Keratinocyte (primary cell): ENCODE measurements at regions not wholly inside any gene's neighbourhood (a gene's known extent, or its start where the extent isn't known, plus 50 kb on each side); places are given as distances from the start of the nearest gene placed in this dataset.

Experiments used
- DNase-seq: peaks from one replicate; pipeline ENCODE4 v3.0.0-alpha.2; 2011; ENCODE audit warnings: low read depth, missing footprints, low spot score
- FAIRE-seq: peaks from 2 replicates; lab custom pipeline; 2011; peaks lifted over from hg19 to GRCh38; lab: Jason Lieb, UNC
- H2AFZ ChIP-seq: 2 replicates; pipeline ENCODE4 v1.6.0; 2012; ENCODE audit warnings: low read length, control low read depth, inconsistent platforms; ENCODE audit not compliant: control insufficient read depth
- H3K27ac ChIP-seq: 2 replicates; pipeline ENCODE4 v1.5.1; 2011; ENCODE audit warnings: low read length; ENCODE audit not compliant: control insufficient read depth, insufficient read depth
- H3K27me3 ChIP-seq: 3 replicates; pipeline ENCODE4 v1.6.0; 2011; ENCODE audit warnings: low read length; ENCODE audit not compliant: control insufficient read depth, insufficient read depth; ENCODE audit errors: extremely low read depth
- H3K36me3 ChIP-seq, 2 experiments: 2 replicates in 1 of 2; 3 replicates in 1 of 2; pipeline ENCODE4 v1.5.1; 2011; ENCODE audit warnings: low read length in 2 of 2, mild to moderate bottlenecking in 1 of 2; ENCODE audit not compliant: control insufficient read depth in 2 of 2, insufficient read depth in 2 of 2; ENCODE audit errors: extremely low read depth in 1 of 2
- H3K4me1 ChIP-seq: 3 replicates; pipeline ENCODE4 v1.5.1; 2011; ENCODE audit warnings: low read length; ENCODE audit not compliant: control insufficient read depth, insufficient read depth; ENCODE audit errors: extremely low read depth
- H3K4me2 ChIP-seq: 3 replicates; pipeline ENCODE4 v1.6.0; 2011; ENCODE audit warnings: low read depth, low read length; ENCODE audit not compliant: control insufficient read depth, insufficient read depth; ENCODE audit errors: extremely low read depth
- H3K4me3 ChIP-seq, 3 experiments: fragments of 200-600 bp in 1 of 3; sonication (generic) in 1 of 3; 2 replicates in 2 of 3; 3 replicates in 1 of 3; pipeline ENCODE4 v1.5.1; 2011 to 2016; ENCODE audit warnings: low read length in 3 of 3, mild to moderate bottlenecking in 3 of 3, control low read depth in 2 of 3, inconsistent platforms in 1 of 3, low read depth in 1 of 3, mixed read lengths in 1 of 3, mixed run types in 1 of 3, moderate library complexity in 1 of 3; ENCODE audit not compliant: control insufficient read depth in 2 of 3, insufficient read depth in 2 of 3; ENCODE audit errors: extremely low read depth in 1 of 3
- H3K79me2 ChIP-seq: 2 replicates; pipeline ENCODE4 v1.6.0; 2012; ENCODE audit warnings: low read length; ENCODE audit not compliant: control insufficient read depth, insufficient read depth
- H3K9ac ChIP-seq: 3 replicates; pipeline ENCODE4 v1.6.0; 2011; ENCODE audit warnings: low read length; ENCODE audit not compliant: control insufficient read depth, insufficient read depth; ENCODE audit errors: extremely low read depth
- H3K9me1 ChIP-seq: 3 replicates; pipeline ENCODE4 v1.6.0; 2011; ENCODE audit warnings: low read length; ENCODE audit not compliant: control insufficient read depth, insufficient read depth; ENCODE audit errors: extremely low read depth
- H3K9me3 ChIP-seq: 2 replicates; pipeline ENCODE4 v1.5.1; 2012; ENCODE audit warnings: low read depth, low read length; ENCODE audit not compliant: control insufficient read depth
- H4K20me1 ChIP-seq: 3 replicates; pipeline ENCODE4 v1.6.0; 2011; ENCODE audit warnings: low read length; ENCODE audit not compliant: control insufficient read depth, insufficient read depth; ENCODE audit errors: extremely low read depth
- EZH2 ChIP-seq: IDR thresholded peaks from one replicate; pipeline ENCODE4 v1.6.1; 2012; ENCODE audit warnings: inconsistent platforms, mild to moderate bottlenecking, low read length, moderate library complexity
- dilution Hi-C: fragments of 300-500 bp; cut with MboI; formaldehyde crosslinking; loops from one replicate; pipeline ENCODE4 v1.7.0; 2020; ENCODE audit warnings: low sequenced_read_pairs; ENCODE audit not compliant: extremely low pct_ligation_motif_present
- TF ChIP-seq, protein P1 (sequence below), 3 experiments: IDR thresholded peaks in 1 of 3; conservative IDR thresholded peaks in 1 of 3; optimal IDR thresholded peaks in 1 of 3; 2 replicates in 2 of 3; 3 replicates in 1 of 3; pipeline versions ENCODE3 to v1.5.1; 2011; ENCODE audit warnings: low read length in 3 of 3, mild to moderate bottlenecking in 3 of 3, moderate library complexity in 2 of 3, control low read depth in 1 of 3, inconsistent platforms in 1 of 3; ENCODE audit not compliant: insufficient read depth in 2 of 3; ENCODE audit errors: extremely low read depth in 1 of 3

DNA sequence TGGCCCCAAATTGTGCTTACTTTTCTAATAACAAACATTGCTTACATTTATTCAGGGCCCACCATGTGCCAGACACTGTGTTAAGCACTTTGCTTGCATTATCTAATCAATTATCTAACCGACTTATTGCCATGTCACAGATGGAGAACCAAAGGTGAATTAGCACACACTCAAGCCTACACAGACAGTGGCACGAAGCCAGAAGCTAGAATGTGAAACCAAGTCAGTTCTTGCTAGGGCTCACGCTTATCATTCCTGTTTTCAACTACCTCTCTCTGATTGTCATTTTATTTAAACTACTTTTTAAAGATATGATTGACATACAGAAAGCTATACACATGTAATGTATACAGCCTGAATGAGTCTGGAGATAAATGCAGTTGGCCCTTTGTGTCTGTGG is 215.7 kb upstream of the CFAP20DC start:
- DNase-seq (no peak), FAIRE-seq (peak; percentile 58)
- no peak overlapping the region for H3K9ac ChIP-seq
- H3K9me3 ChIP-seq = no peaks in the 10 kb centered on the region
- H3K79me2 ChIP-seq = no peaks in the 10 kb centered on the region
- dilution Hi-C loops = no loop called here
- H3K9me1 ChIP-seq = no peaks in the 10 kb centered on the region
- H3K4me3 ChIP-seq = no peak overlapping the region
- H3K36me3 ChIP-seq = no peaks in the 10 kb centered on the region
- no peaks in the 10 kb centered on the region for H4K20me1 ChIP-seq
- H3K4me2 ChIP-seq = peak overlapping the region; percentile 3
- no peak overlapping the region for H2AFZ ChIP-seq
- H3K27ac ChIP-seq = no peak overlapping the region
- peaks cover 11% of the 10 kb centered on the region for H3K4me1 ChIP-seq
- H3K27me3 ChIP-seq = no peaks in the 10 kb centered on the region
- TF ChIP-seq, protein P1, sequence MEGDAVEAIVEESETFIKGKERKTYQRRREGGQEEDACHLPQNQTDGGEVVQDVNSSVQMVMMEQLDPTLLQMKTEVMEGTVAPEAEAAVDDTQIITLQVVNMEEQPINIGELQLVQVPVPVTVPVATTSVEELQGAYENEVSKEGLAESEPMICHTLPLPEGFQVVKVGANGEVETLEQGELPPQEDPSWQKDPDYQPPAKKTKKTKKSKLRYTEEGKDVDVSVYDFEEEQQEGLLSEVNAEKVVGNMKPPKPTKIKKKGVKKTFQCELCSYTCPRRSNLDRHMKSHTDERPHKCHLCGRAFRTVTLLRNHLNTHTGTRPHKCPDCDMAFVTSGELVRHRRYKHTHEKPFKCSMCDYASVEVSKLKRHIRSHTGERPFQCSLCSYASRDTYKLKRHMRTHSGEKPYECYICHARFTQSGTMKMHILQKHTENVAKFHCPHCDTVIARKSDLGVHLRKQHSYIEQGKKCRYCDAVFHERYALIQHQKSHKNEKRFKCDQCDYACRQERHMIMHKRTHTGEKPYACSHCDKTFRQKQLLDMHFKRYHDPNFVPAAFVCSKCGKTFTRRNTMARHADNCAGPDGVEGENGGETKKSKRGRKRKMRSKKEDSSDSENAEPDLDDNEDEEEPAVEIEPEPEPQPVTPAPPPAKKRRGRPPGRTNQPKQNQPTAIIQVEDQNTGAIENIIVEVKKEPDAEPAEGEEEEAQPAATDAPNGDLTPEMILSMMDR (optimal IDR thresholded peaks at IDR 0.05 in 1 of 3, IDR thresholded peaks at IDR 0.05 in 1 of 3, conservative IDR thresholded peaks at IDR 0.05 in 1 of 3; ENCODE audit: extremely low read depth in 1 of 3, insufficient read depth in 2 of 3, low read length in 3 of 3) = no peak
- TF ChIP-seq EZH2 = no peak

DNA sequence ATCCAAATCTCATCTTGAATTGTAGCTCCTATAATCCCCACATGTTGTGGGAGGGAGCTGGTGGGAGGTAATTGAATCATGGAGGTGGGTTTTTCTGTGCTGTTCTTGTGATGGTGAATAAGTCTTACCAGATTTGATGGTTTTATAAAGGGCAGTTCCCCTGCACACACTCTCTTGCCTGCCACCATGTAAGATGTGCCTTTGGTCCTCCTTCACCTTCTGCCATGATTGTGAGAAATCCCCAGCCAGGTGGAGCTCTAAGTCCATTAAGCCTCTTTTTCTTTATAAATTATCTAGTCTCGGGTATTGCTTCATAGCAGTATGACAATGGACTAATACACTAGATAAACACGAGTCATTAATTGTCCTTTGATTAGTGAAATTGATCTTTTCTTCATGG is 214.5 kb upstream of the CFAP20DC start:
- Histone ChIP-seq H3K9me3 (no peaks in the 10 kb centered on the region), H3K27me3 (no peaks in the 10 kb centered on the region), H3K9me1 (no peaks in the 10 kb centered on the region), H3K4me1 (peaks cover 11% of the 10 kb centered on the region), H3K9ac (no peak overlapping the region), H4K20me1 (no peaks in the 10 kb centered on the region), H3K27ac (no peak overlapping the region), H3K4me2 (no peak overlapping the region), H3K79me2 (no peaks in the 10 kb centered on the region), H2AFZ (no peak overlapping the region), H3K4me3 (no peak overlapping the region), H3K36me3 (no peaks in the 10 kb centered on the region)
- TF ChIP-seq, protein P1 (optimal IDR thresholded peaks at IDR 0.05 in 1 of 3, IDR thresholded peaks at IDR 0.05 in 1 of 3, conservative IDR thresholded peaks at IDR 0.05 in 1 of 3; ENCODE audit: extremely low read depth in 1 of 3, insufficient read depth in 2 of 3, low read length in 3 of 3) = no peak
- no peak for TF ChIP-seq EZH2
- DNase-seq (no peak), FAIRE-seq (no peak)
- dilution Hi-C loops = no loop called here
